Body of pancreas (tissue), 4 donors: ENCODE measurements at regions not wholly inside any gene's neighbourhood (a gene's known extent, or its start where the extent isn't known, plus 50 kb on each side); places are given as distances from the start of the nearest gene placed in this dataset.

Experiments used
- CTCF ChIP-seq, 7 experiments: fragments of 450-650 bp in 4 of 7; fragments of 200-600 bp in 3 of 7; sonication (generic) in 3 of 7; IDR thresholded peaks; one replicate each; pipeline ENCODE4 v1.5.1; 2016 to 2019; ENCODE audit warnings: antibody characterized with exemption in 7 of 7
- POLR2A ChIP-seq, 3 donors: fragments of 450-650 bp; IDR thresholded peaks; one replicate each; pipeline ENCODE4 v1.6.1; 2016; ENCODE audit warnings: antibody characterized with exemption in 3 of 3, mild to moderate bottlenecking in 2 of 3

DNA sequence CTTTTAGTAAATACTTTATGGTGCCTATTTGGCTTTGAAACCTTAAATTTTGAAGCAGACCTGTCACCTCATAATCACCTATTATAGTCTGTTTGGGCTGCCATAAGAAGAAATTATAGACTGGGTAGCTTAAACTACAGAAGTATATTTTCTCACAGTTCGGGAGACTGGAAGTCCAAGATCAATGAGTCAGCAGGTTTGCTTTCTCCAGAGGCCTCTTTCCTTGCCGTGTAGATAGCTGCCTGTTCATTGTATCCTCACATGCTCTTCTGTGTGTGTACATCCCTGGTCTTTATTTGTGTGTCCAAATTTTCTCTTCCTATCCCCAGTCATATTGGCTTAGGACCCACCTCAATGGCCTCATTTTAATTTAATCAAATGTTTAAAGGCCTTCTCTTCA is 518.2 kb downstream of the ADGRL2 start:
- no peak for TF ChIP-seq CTCF (IDR thresholded peaks at IDR 0.05)
- no peak for TF ChIP-seq POLR2A (IDR thresholded peaks at IDR 0.05)
